Mucosa of rectum (tissue), 2 donors: ENCODE measurements at regions not wholly inside any gene's neighbourhood (a gene's known extent, or its start where the extent isn't known, plus 50 kb on each side); places are given as distances from the start of the nearest gene placed in this dataset.

Experiments
- H3K27ac ChIP-seq, 2 donors: one replicate each; pipeline ENCODE4 v1.7.0; 2013; ENCODE audit warnings: inconsistent platforms in 2 of 2, low read depth in 2 of 2, low read length in 2 of 2
- H3K27me3 ChIP-seq, 2 donors: one replicate each; pipeline ENCODE4 v1.7.0; 2013; ENCODE audit warnings: low read length in 2 of 2; ENCODE audit not compliant: control insufficient read depth in 2 of 2, insufficient read depth in 2 of 2
- H3K36me3 ChIP-seq, 2 donors: one replicate each; pipeline ENCODE4 v1.7.0; 2013; ENCODE audit warnings: low read length in 2 of 2; ENCODE audit not compliant: control insufficient read depth in 2 of 2, insufficient read depth in 2 of 2
- H3K4me1 ChIP-seq, 2 donors: one replicate each; pipeline ENCODE4 v1.7.0; 2013; ENCODE audit warnings: low read length in 2 of 2, mild to moderate bottlenecking in 1 of 2; ENCODE audit not compliant: control insufficient read depth in 2 of 2, insufficient read depth in 2 of 2
- H3K4me3 ChIP-seq, 2 donors: one replicate each; pipeline ENCODE4 v1.7.0; 2013; ENCODE audit warnings: low read length in 2 of 2
- H3K9ac ChIP-seq, 2 donors: one replicate each; pipeline ENCODE4 v1.7.0; 2013; ENCODE audit warnings: low read length in 2 of 2, low read depth in 1 of 2, mild to moderate bottlenecking in 1 of 2
- H3K9me3 ChIP-seq, 2 donors: one replicate each; pipeline ENCODE4 v1.7.0; 2013; ENCODE audit warnings: low read length in 2 of 2; ENCODE audit not compliant: control insufficient read depth in 2 of 2
- donor health status: healthy.
- donor health status: Normal muscosa, but diverticular disease.

GRCh38 chr7:13778967-13779366 is 210.5 kb downstream of the ETV1 start:
- Histone ChIP-seq H3K27ac (no peak overlapping the region), H3K4me1 (no peaks in the 10 kb centered on the region), H3K9me3 (no peaks in the 10 kb centered on the region), H3K27me3 (no peaks in the 10 kb centered on the region), H3K36me3 (no peaks in the 10 kb centered on the region), H3K9ac (no peak overlapping the region), H3K4me3 (no peak overlapping the region)

GRCh38 chr7:13790611-13791010 is 198.9 kb downstream of the ETV1 start:
- Histone ChIP-seq H3K4me3 (no peak overlapping the region), H3K4me1 (no peaks in the 10 kb centered on the region), H3K27ac (no peak overlapping the region), H3K36me3 (no peaks in the 10 kb centered on the region), H3K9me3 (no peaks in the 10 kb centered on the region), H3K27me3 (no peaks in the 10 kb centered on the region), H3K9ac (no peak overlapping the region)

GRCh38 chr7:13792208-13792607 is 197.3 kb downstream of the ETV1 start:
- Histone ChIP-seq H3K27ac (no peak overlapping the region), H3K36me3 (no peaks in the 10 kb centered on the region), H3K27me3 (no peaks in the 10 kb centered on the region), H3K9me3 (no peaks in the 10 kb centered on the region), H3K4me1 (no peaks in the 10 kb centered on the region), H3K9ac (no peak overlapping the region), H3K4me3 (no peak overlapping the region)

- Histone ChIP-seq H3K9me3 (no peaks in the 10 kb centered on the region), H3K27ac (no peak overlapping the region), H3K9ac (no peak overlapping the region), H3K27me3 (no peaks in the 10 kb centered on the region), H3K36me3 (no peaks in the 10 kb centered on the region), H3K4me1 (no peaks in the 10 kb centered on the region), H3K4me3 (no peak overlapping the region)
These were observed 195.5 kb downstream of the ETV1 start for GRCh38 chr7:13793926-13794325.

- H3K4me1 ChIP-seq, result no peaks in the 10 kb centered on the region
- no peaks in the 10 kb centered on the region for H3K9me3 ChIP-seq
- no peaks in the 10 kb centered on the region for H3K36me3 ChIP-seq
- no peak overlapping the region for H3K9ac ChIP-seq
- H3K27me3 ChIP-seq, result no peaks in the 10 kb centered on the region
- no peak overlapping the region for H3K27ac ChIP-seq
- no peak overlapping the region for H3K4me3 ChIP-seq
These were observed 194.9 kb downstream of the ETV1 start for GRCh38 chr7:13794581-13794980.

GRCh38 chr7:13797545-13797944 is 191.9 kb downstream of the ETV1 start:
- H3K27me3 ChIP-seq, result no peaks in the 10 kb centered on the region
- no peaks in the 10 kb centered on the region for H3K9me3 ChIP-seq
- H3K9ac ChIP-seq, result no peak overlapping the region
- no peak overlapping the region for H3K27ac ChIP-seq
- no peaks in the 10 kb centered on the region for H3K36me3 ChIP-seq
- no peaks in the 10 kb centered on the region for H3K4me1 ChIP-seq
- no peak overlapping the region for H3K4me3 ChIP-seq

GRCh38 chr7:13800694-13801448 is 188.6 kb downstream of the ETV1 start:
- Histone ChIP-seq H3K9ac (no peak overlapping the region), H3K27me3 (no peaks in the 10 kb centered on the region), H3K4me1 (no peaks in the 10 kb centered on the region), H3K9me3 (no peaks in the 10 kb centered on the region), H3K36me3 (no peaks in the 10 kb centered on the region), H3K4me3 (no peak overlapping the region), H3K27ac (no peak overlapping the region)

GRCh38 chr7:13801669-13802068 is 187.8 kb downstream of the ETV1 start:
- no peak overlapping the region for H3K27ac ChIP-seq
- no peaks in the 10 kb centered on the region for H3K4me1 ChIP-seq

GRCh38 chr7:13802651-13803050 is 186.8 kb downstream of the ETV1 start:
- no peaks in the 10 kb centered on the region for H3K27me3 ChIP-seq
- H3K9me3 ChIP-seq, result no peaks in the 10 kb centered on the region
- H3K9ac ChIP-seq, result no peak overlapping the region
- no peak overlapping the region for H3K27ac ChIP-seq
- H3K36me3 ChIP-seq, result no peaks in the 10 kb centered on the region
- no peaks in the 10 kb centered on the region for H3K4me1 ChIP-seq
- H3K4me3 ChIP-seq, result no peak overlapping the region

More at GRCh38 chr7:13801669-13802068, 187.8 kb downstream of the ETV1 start:
- Histone ChIP-seq H3K9ac (no peak overlapping the region), H3K9me3 (no peaks in the 10 kb centered on the region), H3K27me3 (no peaks in the 10 kb centered on the region), H3K36me3 (no peaks in the 10 kb centered on the region), H3K4me3 (no peak overlapping the region)

- no peak overlapping the region for H3K4me3 ChIP-seq
- H3K9me3 ChIP-seq, result no peaks in the 10 kb centered on the region
- no peak overlapping the region for H3K9ac ChIP-seq
- H3K36me3 ChIP-seq, result no peaks in the 10 kb centered on the region
- H3K4me1 ChIP-seq, result no peaks in the 10 kb centered on the region
- no peak overlapping the region for H3K27ac ChIP-seq
- no peaks in the 10 kb centered on the region for H3K27me3 ChIP-seq
These were observed 186.3 kb downstream of the ETV1 start for GRCh38 chr7:13803134-13803533.
